H9 (cell line): ENCODE measurements at regions not wholly inside any gene's neighbourhood (a gene's known extent, or its start where the extent isn't known, plus 50 kb on each side); places are given as distances from the start of the nearest gene placed in this dataset.

ENCODE experiments used
- DNase-seq: peaks from one replicate; pipeline ENCODE4 v3.0.0-alpha.2; 2017
- H2AFZ ChIP-seq: one replicate; pipeline ENCODE4 v1.6.1; 2013; ENCODE audit warnings: mild to moderate bottlenecking, low read length, control low read depth, moderate library complexity
- H2AK5ac ChIP-seq: 2 replicates; pipeline ENCODE4 v1.6.1; 2013; ENCODE audit warnings: low read length, control low read depth, mixed read lengths; ENCODE audit not compliant: insufficient read length
- H2BK120ac ChIP-seq: one replicate; pipeline ENCODE4 v1.6.1; 2013; ENCODE audit warnings: low read depth, mild to moderate bottlenecking, low read length, control low read depth, inconsistent platforms; ENCODE audit not compliant: poor library complexity, severe bottlenecking
- H2BK12ac ChIP-seq: 2 replicates; pipeline ENCODE4 v1.6.1; 2013; ENCODE audit warnings: low read length, control low read depth, mixed read lengths, low read depth; ENCODE audit not compliant: insufficient read length
- H2BK15ac ChIP-seq: 2 replicates; pipeline ENCODE4 v1.6.1; 2013; ENCODE audit warnings: low read depth, low read length, control low read depth
- H2BK20ac ChIP-seq: one replicate; pipeline ENCODE4 v1.6.1; 2013; ENCODE audit warnings: low read depth, mild to moderate bottlenecking, low read length, control low read depth, inconsistent platforms; ENCODE audit not compliant: poor library complexity, severe bottlenecking
- H2BK5ac ChIP-seq: 2 replicates; pipeline ENCODE4 v1.6.1; 2013; ENCODE audit warnings: low read length, control low read depth, mixed read lengths; ENCODE audit not compliant: insufficient read length
- H3K14ac ChIP-seq: 2 replicates; pipeline ENCODE4 v1.6.1; 2013; ENCODE audit warnings: low read length, control low read depth; ENCODE audit not compliant: insufficient read depth
- H3K18ac ChIP-seq: 2 replicates; pipeline ENCODE4 v1.6.1; 2013; ENCODE audit warnings: low read depth, mild to moderate bottlenecking, mixed read lengths, low read length, control low read depth; ENCODE audit not compliant: insufficient read length
- H3K23ac ChIP-seq: 2 replicates; pipeline ENCODE4 v1.6.1; 2013; ENCODE audit warnings: low read length, control low read depth, mixed read lengths, low read depth; ENCODE audit not compliant: insufficient read length
- H3K23me2 ChIP-seq: 2 replicates; pipeline ENCODE4 v1.6.1; 2013; ENCODE audit warnings: low read depth, mild to moderate bottlenecking, mixed read lengths, low read length, control low read depth; ENCODE audit not compliant: insufficient read length, poor library complexity, severe bottlenecking
- H3K27ac ChIP-seq: 2 replicates; pipeline ENCODE4 v1.5.1; 2013; ENCODE audit warnings: low read length, control low read depth, mixed read lengths, low read depth; ENCODE audit not compliant: insufficient read length
- H3K27me3 ChIP-seq: 2 replicates; pipeline ENCODE4 v1.6.1; 2013; ENCODE audit warnings: low read length, control low read depth, inconsistent platforms; ENCODE audit not compliant: insufficient read depth
- H3K4ac ChIP-seq: 2 replicates; pipeline ENCODE4 v1.6.1; 2013; ENCODE audit warnings: low read depth, mild to moderate bottlenecking, control low read depth, inconsistent platforms, low read length, moderate library complexity
- H3K4me1 ChIP-seq: 2 replicates; pipeline ENCODE4 v1.6.1; 2013; ENCODE audit warnings: low read length, control low read depth, inconsistent platforms; ENCODE audit not compliant: insufficient read depth
- H3K4me2 ChIP-seq: 2 replicates; pipeline ENCODE4 v1.6.1; 2013; ENCODE audit warnings: low read length, control low read depth, mixed read lengths; ENCODE audit not compliant: insufficient read length, insufficient read depth
- H3K56ac ChIP-seq: 2 replicates; pipeline ENCODE4 v1.6.1; 2013; ENCODE audit warnings: low read depth, mild to moderate bottlenecking, mixed read lengths, low read length, control low read depth; ENCODE audit not compliant: insufficient read length
- H3K79me1 ChIP-seq: 2 replicates; pipeline ENCODE4 v1.6.1; 2013; ENCODE audit warnings: low read depth, mild to moderate bottlenecking, moderate library complexity, low read length, control low read depth, inconsistent platforms; ENCODE audit not compliant: insufficient read depth, poor library complexity, severe bottlenecking
- H3K79me2 ChIP-seq: 2 replicates; pipeline ENCODE4 v1.6.1; 2013; ENCODE audit warnings: low read length, control low read depth, inconsistent platforms; ENCODE audit not compliant: insufficient read depth
- H3K9ac ChIP-seq: 2 replicates; pipeline ENCODE4 v1.6.1; 2013; ENCODE audit warnings: low read length, control low read depth, mixed read lengths; ENCODE audit not compliant: insufficient read length; ENCODE audit errors: extremely low read depth
- H3K9me3 ChIP-seq: one replicate; pipeline ENCODE4 v1.6.1; 2013; ENCODE audit warnings: low read depth, low read length, inconsistent platforms; ENCODE audit not compliant: control insufficient read depth
- H3T11ph ChIP-seq: one replicate; pipeline ENCODE4 v1.6.1; 2013; ENCODE audit warnings: mild to moderate bottlenecking, low read length, control low read depth, inconsistent platforms
- H4K20me1 ChIP-seq: one replicate; pipeline ENCODE4 v1.6.1; 2013; ENCODE audit not compliant: control insufficient read depth, insufficient read length, insufficient read depth
- H4K5ac ChIP-seq: 2 replicates; pipeline ENCODE4 v1.6.1; 2013; ENCODE audit warnings: low read depth, mild to moderate bottlenecking, mixed read lengths, low read length, control low read depth; ENCODE audit not compliant: insufficient read length
- H4K8ac ChIP-seq: replicated peaks from 2 replicates; pipeline ENCODE4 v1.6.1; 2013; ENCODE audit warnings: low read length, control low read depth, mixed read lengths, low read depth; ENCODE audit not compliant: insufficient read length
- H4K91ac ChIP-seq: 2 replicates; pipeline ENCODE4 v1.6.1; 2013; ENCODE audit warnings: low read depth, mild to moderate bottlenecking, moderate library complexity, mixed read lengths, low read length, control low read depth; ENCODE audit not compliant: insufficient read length
- H3K27ac Mint-ChIP-seq, 3 experiments: 2 replicates in 2 of 3; 3 replicates in 1 of 3; pipeline ENCODE4 v1.8.0; 2020 to 2021; ENCODE audit warnings: mixed read lengths in 3 of 3, mild to moderate bottlenecking in 1 of 3, moderate library complexity in 1 of 3
- H3K27me3 Mint-ChIP-seq: 2 replicates; pipeline ENCODE4 v1.8.0; 2021; ENCODE audit warnings: low read depth, mild to moderate bottlenecking, moderate library complexity, mixed read lengths
- H3K36me3 Mint-ChIP-seq, 3 experiments: 2 replicates in 2 of 3; 3 replicates in 1 of 3; pipeline ENCODE4 v1.8.0; 2020 to 2021; ENCODE audit warnings: low read depth in 3 of 3, mixed read lengths in 3 of 3; ENCODE audit not compliant: insufficient read depth in 1 of 3
- H3K4me1 Mint-ChIP-seq, 2 experiments: 2 replicates each; pipeline ENCODE4 v1.8.0; 2020; ENCODE audit warnings: mixed read lengths in 2 of 2
- H3K4me3 Mint-ChIP-seq, 2 experiments: 2 replicates in 1 of 2; 3 replicates in 1 of 2; pipeline ENCODE4 v1.8.0; 2020 to 2021; ENCODE audit warnings: mild to moderate bottlenecking in 2 of 2, mixed read lengths in 2 of 2, moderate library complexity in 1 of 2
- H3K9me3 Mint-ChIP-seq, 2 experiments: 2 replicates in 1 of 2; 3 replicates in 1 of 2; pipeline ENCODE4 v1.8.0; 2020; ENCODE audit warnings: mild to moderate bottlenecking in 2 of 2, mixed read lengths in 2 of 2, moderate library complexity in 1 of 2
- CTCF ChIP-seq: fragments of 200-600 bp; sonication (generic); conservative IDR thresholded peaks from 3 replicates; pipeline ENCODE4 v1.8.0; 2021; ENCODE audit warnings: antibody characterized with exemption, mild to moderate bottlenecking
- WGBS: extraction: QIAGEN DNeasy Blood & Tissue Kit; methylation state at CpG from one replicate; pipeline ENCODE4 v1.1.7; 2013; ENCODE audit warnings: missing lambda C conversion rate, low lambda C conversion rate, mixed read lengths; ENCODE audit not compliant: insufficient read length; ENCODE audit errors: extremely low coverage; 5-methylcytosine and 5-hydroxymethylcytosine counted together

GRCh38 chr6:141475259-141475658, 657.5 kb upstream of the GJE1 start:
- H4K91ac ChIP-seq, result no peak overlapping the region
- no peaks in the 10 kb centered on the region for H3K27me3 ChIP-seq
- H3K4me1 ChIP-seq, result no peaks in the 10 kb centered on the region; the same call in 1 of the 2 replicates
- Mint-ChIP-seq H3K36me3 (peaks cover 19 to 24% (median 24%) of the 10 kb centered on the region in 3 experiments), H3K4me3 (no peak overlapping the region), H3K9me3 (peaks cover 6 to 30% of the 10 kb centered on the region in 2 experiments), H3K27ac (no peak overlapping the region), H3K4me1 (peaks cover 17 to 26% of the 10 kb centered on the region in 2 experiments), H3K27me3 (no peaks in the 10 kb centered on the region; the same call in none of the 2 replicates)
- H2AFZ ChIP-seq, result no peak overlapping the region
- no peak overlapping the region for H2BK15ac ChIP-seq
- H3K79me1 ChIP-seq, result no peaks in the 10 kb centered on the region
- H3K79me2 ChIP-seq, result no peaks in the 10 kb centered on the region
- no peak overlapping the region for H3K4ac ChIP-seq
- no CpG with 5 or more reads among the region's 2 CpGs for WGBS
- no peak overlapping the region for H3K56ac ChIP-seq
- no peak overlapping the region for H2BK5ac ChIP-seq
- peaks cover 13% of the 10 kb centered on the region for H3K9me3 ChIP-seq
- no peak overlapping the region for H2AK5ac ChIP-seq
- no peaks in the 10 kb centered on the region for H4K20me1 ChIP-seq
- no peak overlapping the region for H3T11ph ChIP-seq
- no peak overlapping the region for H4K5ac ChIP-seq
- H2BK12ac ChIP-seq, result no peak overlapping the region
- no peak for TF ChIP-seq CTCF
- no peak overlapping the region for H3K4me2 ChIP-seq
- no peak overlapping the region for H4K8ac ChIP-seq
- H2BK120ac ChIP-seq, result no peak overlapping the region
- H3K27ac ChIP-seq, result no peak overlapping the region
- H3K14ac ChIP-seq, result no peak overlapping the region
- no peak overlapping the region for H3K18ac ChIP-seq
- DNase-seq, result no peak
- no peaks in the 10 kb centered on the region for H3K23me2 ChIP-seq
- H3K23ac ChIP-seq, result no peak overlapping the region
- H3K9ac ChIP-seq, result no peak overlapping the region
- H2BK20ac ChIP-seq, result no peak overlapping the region
